Glomerular visceral epithelial cell (primary cell): ENCODE measurements at regions not wholly inside any gene's neighbourhood (a gene's known extent, or its start where the extent isn't known, plus 50 kb on each side); places are given as distances from the start of the nearest gene placed in this dataset.

ENCODE experiments used
- DNase-seq: peaks from one replicate; pipeline ENCODE4 v3.0.0-alpha.2; 2016; ENCODE audit errors: extremely low spot score

GRCh38 chr5:93058309-93058708, 522.7 kb downstream of the NR2F1-AS1 start:
- no peak for DNase-seq

GRCh38 chr5:93057311-93057710, 523.7 kb downstream of the NR2F1-AS1 start:
- no peak for DNase-seq

- DNase-seq = no peak
Measured at GRCh38 chr5:93055971-93056370, 525.0 kb downstream of the NR2F1-AS1 start.

GRCh38 chr5:93055561-93055960, 525.5 kb downstream of the NR2F1-AS1 start:
- DNase-seq = no peak

- DNase-seq = no peak
Measured at GRCh38 chr5:93054424-93055163, 526.4 kb downstream of the NR2F1-AS1 start.

- DNase-seq = no peak
Measured at GRCh38 chr5:93053825-93054224, 527.2 kb downstream of the NR2F1-AS1 start.

GRCh38 chr5:93048858-93049257, 532.2 kb downstream of the NR2F1-AS1 start:
- DNase-seq = no peak

GRCh38 chr5:93044859-93045666, 536.0 kb downstream of the NR2F1-AS1 start:
- DNase-seq = no peak

GRCh38 chr5:93039888-93040287, 541.1 kb downstream of the NR2F1-AS1 start:
- DNase-seq = no peak

- no peak for DNase-seq
Measured at GRCh38 chr5:93034621-93035590, 546.1 kb downstream of the NR2F1-AS1 start.

GRCh38 chr5:93022796-93023447, 558.1 kb downstream of the NR2F1-AS1 start:
- no peak for DNase-seq

GRCh38 chr5:93022211-93022610, 558.8 kb downstream of the NR2F1-AS1 start:
- DNase-seq = no peak

- DNase-seq = no peak
Measured at GRCh38 chr5:93019896-93020295, 561.1 kb downstream of the NR2F1-AS1 start.

GRCh38 chr5:93018461-93018860, 562.6 kb downstream of the NR2F1-AS1 start:
- no peak for DNase-seq

- DNase-seq = peak; percentile 50
Measured at GRCh38 chr5:93017849-93018248, 563.2 kb downstream of the NR2F1-AS1 start.

- DNase-seq = no peak
Measured at GRCh38 chr5:93017376-93017775, 563.6 kb downstream of the NR2F1-AS1 start.

- DNase-seq = no peak
Measured at GRCh38 chr5:93010616-93011015, 570.4 kb downstream of the NR2F1-AS1 start.

- DNase-seq = no peak
Measured at GRCh38 chr5:93010037-93010436, 571.0 kb downstream of the NR2F1-AS1 start.

- DNase-seq = no peak
Measured at GRCh38 chr5:93008502-93009207, 572.4 kb downstream of the NR2F1-AS1 start.

- no peak for DNase-seq
Measured at GRCh38 chr5:93006915-93007314, 574.1 kb downstream of the NR2F1-AS1 start.

- no peak for DNase-seq
Measured at GRCh38 chr5:92998456-92998855, 582.6 kb downstream of the NR2F1-AS1 start.
